ENCODE measurements at regions not wholly inside any gene's neighbourhood (a gene's known extent, or its start where the extent isn't known, plus 50 kb on each side); places are given as distances from the start of the nearest gene placed in this dataset.

- TF ChIP-seq CTCF (IDR thresholded peaks at IDR 0.05) (no peak), POLR2A (IDR thresholded peaks at IDR 0.05) (no peak)
Measured at GRCh38 chr1:34656299-34656698, 98.5 kb upstream of the GJB5 start.

Data from sigmoid colon (tissue), 3 donors.